ENCODE measurements at regions not wholly inside any gene's neighbourhood (a gene's known extent, or its start where the extent isn't known, plus 50 kb on each side); places are given as distances from the start of the nearest gene placed in this dataset.
A peak's percentile ranks its signal among the peaks of the same experiment; 100 is the strongest.

DNA sequence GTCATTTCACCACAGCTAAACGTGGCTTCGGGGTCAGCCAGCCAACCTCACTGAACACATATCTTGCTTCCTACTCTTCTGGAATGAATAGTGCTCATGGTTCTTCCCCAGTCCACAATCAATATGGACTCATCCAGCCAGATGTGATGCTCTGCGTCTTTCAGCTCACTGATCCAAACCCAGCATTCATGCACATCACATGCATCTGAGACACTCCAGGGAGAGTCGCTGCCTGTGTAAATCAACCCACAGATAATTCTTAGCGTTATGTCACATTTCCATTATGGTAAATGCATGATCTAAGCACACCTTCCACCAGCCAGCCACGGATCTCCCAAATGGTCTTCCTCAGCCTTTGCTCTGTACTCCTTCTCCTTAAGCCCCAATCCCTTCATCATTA is 306.7 kb upstream of the CHAC2 start:
- DNase-seq (ENCODE audit: extremely low read depth in 1 of 11, low read depth in 9 of 11, low spot score in 4 of 11) = no peak

DNA sequence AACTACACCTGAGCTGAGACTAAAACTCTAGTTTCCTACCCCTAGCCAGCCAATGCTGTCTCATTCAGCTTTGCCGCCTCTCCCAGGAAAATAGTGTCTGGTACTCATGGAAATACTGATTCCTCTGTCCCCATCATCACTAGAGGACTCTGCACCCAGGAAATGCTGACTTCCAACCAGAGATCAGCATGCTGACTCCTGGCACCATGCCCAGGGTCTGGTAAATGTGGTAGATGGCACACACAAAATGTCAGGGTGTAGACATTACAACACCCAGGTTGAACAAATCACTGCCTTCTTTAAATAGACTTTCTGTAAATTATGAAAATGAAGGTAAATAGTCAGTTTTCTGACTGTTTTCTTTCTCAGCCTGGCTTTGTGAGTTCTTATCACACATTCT is 307.3 kb upstream of the CHAC2 start:
- DNase-seq (ENCODE audit: extremely low read depth in 1 of 11, low read depth in 9 of 11, low spot score in 4 of 11) = no peak

DNA sequence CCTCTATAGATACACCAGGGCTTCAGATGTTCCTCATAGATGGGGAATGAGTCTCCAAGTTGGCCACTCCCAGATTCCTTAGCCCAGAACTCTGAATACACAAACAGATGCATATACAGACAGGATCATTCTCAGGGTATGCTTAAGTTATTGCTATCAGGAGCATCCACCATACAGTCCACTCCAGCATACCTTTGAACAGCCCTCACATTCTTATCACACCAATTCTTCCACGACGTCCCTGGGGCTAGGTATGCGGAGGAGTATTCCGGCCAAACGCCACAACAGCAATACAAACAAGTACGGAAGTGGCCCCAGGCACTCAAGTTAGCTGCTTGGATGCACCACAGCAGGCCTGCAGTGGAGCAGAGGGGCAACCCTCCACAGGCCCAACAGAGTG is 312.5 kb upstream of the CHAC2 start:
- no peak for DNase-seq (ENCODE audit: extremely low read depth in 1 of 11, low read depth in 9 of 11, low spot score in 4 of 11)

DNA sequence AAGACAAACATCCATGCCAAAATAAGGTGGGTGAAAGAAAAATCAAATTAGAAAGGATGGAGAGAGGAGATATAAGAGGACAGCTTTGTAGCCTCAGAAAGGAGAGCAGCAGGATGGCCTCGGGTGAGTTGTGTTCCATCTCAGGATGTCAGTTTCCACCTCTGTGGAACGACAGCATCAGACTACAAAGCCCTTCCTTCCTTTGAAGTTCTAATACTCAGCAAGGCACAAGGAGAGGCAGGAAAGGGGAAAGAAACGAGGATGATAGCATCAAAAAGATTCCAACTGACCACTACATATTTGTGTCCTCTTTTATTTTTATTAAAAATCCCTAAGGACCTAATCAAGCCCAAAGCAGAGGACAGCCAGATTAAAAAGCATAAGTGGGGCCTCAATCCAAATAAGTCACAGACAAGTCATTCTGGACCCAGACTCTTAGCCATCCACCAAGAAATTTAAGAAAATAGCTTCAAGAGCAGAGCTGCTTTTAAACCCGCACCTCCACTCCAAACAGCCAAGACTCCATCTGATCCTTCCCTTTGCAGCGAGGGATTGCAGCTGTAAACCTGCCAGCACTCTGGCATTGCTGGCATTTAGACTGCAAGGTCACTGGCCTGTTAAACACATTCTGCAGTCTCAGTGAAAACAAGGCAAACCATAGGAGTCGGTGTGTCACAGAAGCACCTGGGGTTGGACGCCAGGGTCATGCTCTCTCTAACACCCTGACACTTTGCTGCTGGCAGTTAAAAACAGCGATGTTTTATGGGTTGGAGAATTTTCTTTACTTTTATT is 314.5 kb upstream of the CHAC2 start:
- DNase-seq (ENCODE audit: extremely low read depth in 1 of 11, low read depth in 9 of 11, low spot score in 4 of 11) = peak in 3 of 11 donors; percentile 21 to 40 (median 34)

DNA sequence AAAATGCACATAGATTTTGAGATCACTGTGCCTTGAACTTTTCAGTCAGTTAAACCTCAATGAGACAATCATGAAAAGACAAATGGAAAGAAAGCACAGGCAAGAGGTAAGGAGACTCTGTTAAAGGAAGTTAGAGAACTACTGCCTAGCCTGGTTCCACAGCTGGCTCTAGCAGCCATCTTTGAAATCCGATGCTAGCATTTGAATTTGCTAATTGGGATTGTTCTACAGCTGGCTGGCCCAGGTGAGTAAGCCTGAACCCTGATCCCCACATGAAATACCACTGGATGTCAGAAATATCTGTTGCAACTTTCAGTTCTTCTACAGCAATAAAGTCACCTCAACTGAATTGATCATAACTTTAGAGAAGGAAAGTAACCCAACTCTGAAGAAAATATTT is 315.2 kb upstream of the CHAC2 start:
- DNase-seq (ENCODE audit: extremely low read depth in 1 of 11, low read depth in 9 of 11, low spot score in 4 of 11) = no peak

DNA sequence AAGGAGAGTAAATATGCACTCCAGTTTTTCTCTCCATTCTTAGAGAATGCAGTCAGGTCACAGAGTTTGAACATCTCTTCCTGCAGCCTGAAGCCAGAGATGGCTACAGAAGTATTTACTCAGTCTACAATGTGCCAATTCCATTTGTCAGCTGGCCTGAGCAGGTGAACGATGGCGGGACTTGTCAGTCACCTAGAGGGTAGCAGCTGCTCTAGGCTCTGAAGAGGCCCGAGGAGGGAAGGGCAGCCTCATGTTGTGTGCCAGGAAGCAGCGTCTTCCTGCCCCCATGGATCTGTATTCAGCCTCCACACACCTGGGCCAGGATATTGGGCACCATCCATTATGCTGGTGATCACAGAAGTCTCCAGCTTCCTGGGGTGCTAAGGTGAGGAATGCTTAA is 316.7 kb upstream of the CHAC2 start:
- no peak for DNase-seq (ENCODE audit: extremely low read depth in 1 of 11, low read depth in 9 of 11, low spot score in 4 of 11)

DNA sequence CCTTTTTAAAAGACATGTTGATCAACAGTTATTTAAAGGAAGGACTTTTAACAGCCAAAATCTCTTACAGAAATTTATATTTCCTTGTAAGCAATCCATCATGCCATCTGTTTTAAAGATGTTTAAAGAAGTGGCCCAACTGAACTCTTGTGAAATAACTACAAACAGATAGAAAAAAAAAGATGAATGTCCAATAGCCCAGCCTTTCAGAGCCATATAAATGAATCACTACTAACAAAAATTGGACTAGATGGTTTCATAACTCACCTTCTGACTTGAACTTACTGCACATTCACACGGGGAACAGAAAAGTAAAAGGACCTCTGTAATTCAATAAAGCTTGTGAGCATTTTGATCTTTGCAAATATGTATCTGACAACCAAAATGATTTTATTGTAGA is 319.0 kb upstream of the CHAC2 start:
- no peak for DNase-seq (ENCODE audit: extremely low read depth in 1 of 11, low read depth in 9 of 11, low spot score in 4 of 11)

DNA sequence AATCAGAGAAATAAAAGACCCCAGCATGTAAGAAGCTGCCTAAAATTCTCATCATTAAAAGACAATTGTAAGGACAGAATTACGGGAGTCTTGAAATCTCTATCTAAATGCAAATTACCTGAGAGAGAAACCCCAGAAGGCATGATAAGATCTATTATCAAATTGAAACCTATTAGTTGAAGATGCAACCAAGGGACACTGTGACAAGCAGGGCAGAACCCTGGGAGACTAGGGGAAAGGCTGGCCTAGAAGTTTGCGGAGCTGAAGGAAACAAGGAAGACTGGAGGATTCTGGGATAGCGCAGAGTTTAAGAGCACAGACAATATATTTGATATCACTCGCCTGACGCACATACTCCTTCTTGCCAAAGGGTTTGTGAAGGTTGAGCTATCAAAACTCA is 319.5 kb upstream of the CHAC2 start:
- no peak for DNase-seq (ENCODE audit: extremely low read depth in 1 of 11, low read depth in 9 of 11, low spot score in 4 of 11)

DNA sequence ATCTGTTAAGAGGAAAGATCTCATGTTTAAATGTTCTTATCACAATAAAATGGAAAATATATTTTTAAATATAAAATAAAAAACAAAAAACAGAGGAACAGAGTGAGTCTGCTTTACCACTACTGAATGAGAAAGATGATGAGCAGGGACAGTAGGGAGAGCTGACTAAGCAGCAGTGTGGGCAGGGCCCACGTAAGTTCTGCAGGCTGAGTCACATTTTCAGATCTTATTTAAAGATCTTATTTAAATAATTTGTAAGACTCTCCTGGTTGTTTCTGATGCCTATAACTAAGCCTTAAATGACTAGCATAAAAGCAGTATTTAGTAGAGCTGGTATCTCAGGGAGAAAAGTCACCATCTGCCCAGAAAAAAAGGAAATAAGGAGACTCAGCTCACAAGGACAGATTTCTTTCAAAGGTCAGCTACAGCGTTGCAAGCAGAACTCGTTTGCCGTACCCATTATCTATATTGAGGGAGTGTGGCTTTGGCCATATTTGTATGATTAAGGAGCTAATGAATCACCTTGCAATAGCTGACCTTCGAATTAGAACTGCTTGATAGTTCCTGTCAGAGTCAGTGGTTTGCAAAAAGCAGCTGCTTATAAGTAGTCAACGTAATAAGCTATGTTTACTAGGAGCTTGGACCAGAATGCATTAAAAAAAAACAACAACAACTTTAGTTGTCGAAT is 322.1 kb upstream of the CHAC2 start:
- no peak for DNase-seq (ENCODE audit: extremely low read depth in 1 of 11, low read depth in 9 of 11, low spot score in 4 of 11)

DNA sequence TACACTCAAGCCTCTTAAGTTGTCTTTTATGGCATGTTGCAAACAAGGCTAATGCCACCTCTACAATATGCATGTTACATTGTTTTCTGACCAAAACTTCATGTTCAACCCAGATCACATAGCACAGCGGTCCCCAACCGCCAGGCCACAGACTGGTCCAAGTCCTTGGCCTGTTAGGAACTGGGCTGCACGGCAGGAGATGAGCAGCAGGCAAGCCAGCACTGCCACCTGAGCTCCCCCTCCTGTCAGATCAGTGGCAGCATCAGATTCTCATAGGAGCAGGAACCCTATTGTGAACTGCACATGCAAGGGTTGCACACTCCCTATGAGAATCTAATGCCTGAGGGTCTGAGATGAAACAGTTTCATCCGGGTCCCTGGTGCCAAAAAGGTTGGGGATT is 324.8 kb upstream of the CHAC2 start:
- no peak for DNase-seq (ENCODE audit: extremely low read depth in 1 of 11, low read depth in 9 of 11, low spot score in 4 of 11)

DNA sequence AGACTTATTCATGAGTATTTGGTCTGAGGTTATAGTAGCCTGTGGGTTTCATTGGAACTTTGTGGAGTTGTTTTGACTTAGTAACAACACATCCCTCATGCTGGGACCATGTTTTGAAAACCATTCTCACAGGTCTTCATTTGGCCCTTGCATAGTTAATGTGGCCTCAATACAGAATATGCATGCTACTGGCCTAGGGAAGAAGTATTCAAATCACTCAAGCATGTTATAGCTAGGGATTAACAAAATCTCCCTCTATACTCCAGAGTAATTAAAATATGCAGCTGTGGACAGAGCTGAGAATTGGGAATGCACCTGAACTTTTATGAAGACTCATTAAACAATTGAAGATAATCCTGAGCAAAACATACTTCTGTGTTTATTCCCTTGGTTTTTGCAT is 325.5 kb upstream of the CHAC2 start:
- DNase-seq (ENCODE audit: extremely low read depth in 1 of 11, low read depth in 9 of 11, low spot score in 4 of 11) = no peak

DNA sequence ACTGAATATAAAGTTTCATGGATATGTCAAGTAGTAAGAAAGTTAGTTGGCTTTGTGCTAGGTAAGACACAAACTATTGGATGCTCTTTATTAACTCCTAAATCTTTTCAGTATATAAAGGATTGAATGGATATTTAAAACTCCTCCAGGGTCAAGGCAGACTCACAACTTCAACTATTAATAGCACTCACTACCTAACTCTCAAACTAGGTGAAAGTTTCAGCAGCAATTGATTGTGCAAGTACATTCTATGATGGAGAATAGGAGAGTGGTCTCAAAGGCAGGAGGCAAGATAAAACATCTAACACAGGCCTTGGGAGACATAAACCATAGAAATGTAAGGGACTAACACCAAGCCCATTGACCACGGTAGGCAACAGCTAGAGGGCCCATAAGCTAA is 328.9 kb upstream of the CHAC2 start:
- DNase-seq (ENCODE audit: extremely low read depth in 1 of 11, low read depth in 9 of 11, low spot score in 4 of 11) = no peak

DNA sequence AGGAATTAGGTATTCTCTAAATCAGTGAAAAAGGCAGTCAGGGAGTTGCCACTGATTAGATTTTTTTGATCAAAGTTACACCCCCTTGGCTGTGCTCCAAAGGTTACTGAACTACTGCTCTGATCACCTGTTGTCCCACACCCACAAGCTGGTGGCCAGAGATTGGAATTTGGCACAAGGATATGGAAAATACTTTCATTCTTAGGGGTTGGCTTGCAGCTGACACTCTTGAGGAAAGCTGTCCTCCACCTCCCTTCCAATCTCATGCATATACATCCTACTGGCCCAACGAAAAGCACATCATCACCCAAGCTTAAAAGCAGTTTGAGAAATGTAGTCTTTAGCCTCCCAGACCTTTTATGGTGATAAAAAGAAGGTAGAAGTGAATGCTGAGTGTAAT is 329.5 kb upstream of the CHAC2 start:
- no peak for DNase-seq (ENCODE audit: extremely low read depth in 1 of 11, low read depth in 9 of 11, low spot score in 4 of 11)

DNA sequence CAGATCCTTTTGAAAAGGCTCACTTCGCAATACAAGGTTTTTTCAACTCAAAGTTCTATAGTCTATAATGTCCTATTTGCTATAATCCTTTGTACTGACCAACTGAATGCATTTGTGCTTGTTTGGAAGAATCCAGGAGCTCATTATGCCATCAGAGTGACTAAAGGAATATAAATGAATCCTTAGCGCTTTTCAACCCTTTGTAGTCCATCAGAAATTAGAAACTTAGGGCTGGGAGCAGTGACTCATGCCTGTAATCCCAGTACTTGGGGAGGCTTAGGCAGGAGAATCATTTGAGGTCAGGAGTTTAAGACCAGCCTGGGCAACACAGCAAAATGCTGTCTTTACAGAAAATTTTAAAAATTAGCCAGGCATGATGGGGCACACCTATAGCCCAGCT is 330.2 kb upstream of the CHAC2 start:
- no peak for DNase-seq (ENCODE audit: extremely low read depth in 1 of 11, low read depth in 9 of 11, low spot score in 4 of 11)

DNA sequence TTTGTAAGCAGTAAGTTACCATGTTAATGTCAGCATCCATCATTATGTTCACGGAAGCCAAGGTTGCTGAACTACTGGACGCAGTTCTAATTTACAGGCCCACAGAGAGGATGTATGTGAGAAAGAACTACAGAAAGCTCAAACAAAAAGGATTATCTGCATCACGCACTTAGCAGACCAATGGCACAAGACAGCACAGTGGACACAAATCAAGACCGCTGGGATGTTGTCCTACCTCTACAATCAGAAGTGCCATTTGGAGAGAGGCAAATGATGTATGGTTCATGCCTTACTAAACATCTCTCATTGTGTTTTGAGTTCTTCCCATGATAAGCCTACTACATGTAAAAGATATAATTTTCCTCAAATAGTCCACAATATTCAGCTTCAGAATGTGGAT is 330.7 kb upstream of the CHAC2 start:
- no peak for DNase-seq (ENCODE audit: extremely low read depth in 1 of 11, low read depth in 9 of 11, low spot score in 4 of 11)

DNA sequence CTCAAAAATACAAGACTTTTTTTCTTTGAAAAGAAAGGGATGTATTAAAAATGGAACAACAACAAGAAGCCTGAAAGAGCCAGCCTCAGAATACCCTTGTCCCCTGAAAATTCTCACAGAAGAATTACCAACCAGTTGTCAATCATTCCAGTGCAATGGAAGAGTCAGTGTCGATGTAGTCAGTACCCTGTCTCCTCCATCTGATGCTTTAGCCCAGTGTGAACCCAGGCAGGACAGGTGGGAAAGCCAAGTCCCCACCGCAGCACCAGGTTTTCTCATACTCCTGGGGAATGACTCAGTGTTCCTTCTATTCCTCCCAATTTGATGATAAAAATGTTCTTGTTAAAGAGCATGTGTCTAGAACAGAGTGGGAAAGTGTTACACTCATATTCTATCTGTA is 332.0 kb upstream of the CHAC2 start:
- DNase-seq (ENCODE audit: extremely low read depth in 1 of 11, low read depth in 9 of 11, low spot score in 4 of 11) = no peak

DNA sequence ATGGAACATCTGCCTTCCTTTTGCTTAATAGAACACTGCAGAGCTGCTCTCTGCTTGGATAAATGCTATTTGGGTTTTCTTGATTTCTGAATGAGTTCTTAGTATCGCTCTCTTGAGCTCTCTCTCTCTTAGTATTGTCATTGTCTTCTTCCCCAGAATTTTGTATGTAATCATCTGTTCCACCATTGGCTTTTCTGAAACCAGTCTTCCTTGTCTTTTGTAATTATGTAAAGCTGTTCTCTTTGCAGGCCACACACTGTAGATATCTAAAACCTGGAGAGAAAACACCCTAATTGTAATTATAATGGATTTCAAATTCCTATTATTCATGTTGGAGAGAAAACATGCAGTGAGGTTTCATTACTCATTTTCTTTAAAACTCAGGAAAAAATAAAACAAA is 333.1 kb upstream of the CHAC2 start:
- DNase-seq (ENCODE audit: extremely low read depth in 1 of 11, low read depth in 9 of 11, low spot score in 4 of 11) = no peak

DNA sequence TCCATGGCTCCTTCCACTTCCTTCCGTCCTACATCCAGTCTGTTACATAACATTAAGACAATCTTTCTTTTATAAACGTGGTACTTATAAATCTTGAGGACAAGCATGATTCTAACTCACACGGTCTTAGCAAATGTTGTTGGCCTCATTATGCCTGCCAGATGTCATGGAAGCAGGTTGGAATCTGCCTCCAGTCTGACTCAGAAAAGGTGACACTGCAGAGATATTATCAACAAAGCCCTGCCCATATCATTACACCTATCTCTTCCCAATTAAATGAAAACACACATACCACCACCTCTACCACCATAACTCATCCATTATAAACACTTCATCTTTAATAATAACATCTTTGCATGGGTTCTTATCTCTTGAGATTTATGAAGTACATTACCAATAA is 334.7 kb upstream of the CHAC2 start:
- no peak for DNase-seq (ENCODE audit: extremely low read depth in 1 of 11, low read depth in 9 of 11, low spot score in 4 of 11)

DNA sequence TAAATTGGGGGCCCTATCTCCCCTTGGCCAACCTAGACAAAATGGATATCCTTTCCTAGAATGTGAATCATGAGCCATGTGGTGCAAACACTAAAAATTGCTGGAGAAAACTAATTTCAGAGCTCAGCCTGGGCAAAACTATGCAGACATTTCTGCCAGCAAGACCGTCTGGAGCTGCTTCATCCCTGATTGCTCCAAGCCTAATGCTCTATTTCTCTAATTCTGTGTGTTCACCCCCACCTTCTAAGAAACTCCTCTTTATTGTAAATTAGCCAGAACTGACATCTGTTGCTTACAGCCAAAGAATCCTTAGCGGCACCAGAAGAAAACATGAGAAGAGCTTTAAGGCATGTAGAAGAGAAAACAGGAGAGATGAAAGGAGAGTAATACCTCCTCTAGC is 337.7 kb upstream of the CHAC2 start:
- no peak for DNase-seq (ENCODE audit: extremely low read depth in 1 of 11, low read depth in 9 of 11, low spot score in 4 of 11)

DNA sequence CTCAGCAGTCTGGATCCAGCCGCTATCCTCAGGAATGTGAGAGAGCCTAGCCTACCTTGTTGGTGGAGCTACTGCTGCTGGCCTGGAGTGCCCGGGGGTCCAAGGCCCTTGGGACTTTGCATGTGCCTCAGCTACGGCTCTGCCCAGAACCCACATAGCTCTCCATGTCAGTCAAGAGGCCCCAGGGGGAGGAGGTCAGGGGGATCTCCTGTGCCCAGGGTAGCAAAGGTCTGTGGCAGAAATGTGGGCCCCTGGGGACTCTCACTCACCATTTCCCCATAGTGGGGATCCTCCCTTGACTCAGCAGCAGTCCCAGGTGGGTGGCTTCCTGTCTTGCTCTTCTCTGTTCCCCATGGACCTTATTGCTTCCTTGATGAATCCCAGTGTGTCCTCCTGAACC is 342.7 kb upstream of the CHAC2 start:
- DNase-seq (ENCODE audit: extremely low read depth in 1 of 11, low read depth in 9 of 11, low spot score in 4 of 11) = no peak

DNA sequence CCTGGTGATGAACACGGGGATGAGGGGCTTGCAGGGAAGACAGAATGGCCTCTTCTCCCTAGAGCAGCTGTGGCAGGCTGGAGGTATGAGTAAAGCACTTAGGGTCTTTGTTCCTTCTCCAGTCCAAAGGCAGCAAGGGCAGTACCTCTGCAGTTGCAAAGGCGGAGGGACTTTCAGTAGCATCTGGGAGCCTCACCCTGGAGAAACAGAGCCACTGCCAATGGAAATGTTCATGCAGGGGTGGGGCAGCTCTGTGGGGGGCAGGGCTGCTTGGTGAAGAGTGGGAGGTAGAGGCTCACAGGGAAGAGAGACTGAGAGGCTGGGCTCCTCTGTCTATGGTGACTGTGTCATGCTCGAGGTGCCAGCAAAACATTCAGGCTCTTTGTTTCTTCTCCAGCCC is 344.1 kb upstream of the CHAC2 start:
- DNase-seq (ENCODE audit: extremely low read depth in 1 of 11, low read depth in 9 of 11, low spot score in 4 of 11) = no peak

All from renal cortex interstitium (tissue), 11 donors.